Epithelial cell of prostate (primary cell): ENCODE measurements at regions not wholly inside any gene's neighbourhood (a gene's known extent, or its start where the extent isn't known, plus 50 kb on each side); places are given as distances from the start of the nearest gene placed in this dataset.

Experiments
- DNase-seq: peaks from one replicate; pipeline ENCODE4 v3.0.0-alpha.2; 2011; ENCODE audit warnings: low read depth, low spot score
- H3K27ac ChIP-seq: fragments of 450-650 bp; 2 replicates; pipeline ENCODE4 v1.5.1; 2017; ENCODE audit warnings: mild to moderate bottlenecking

- no peak for DNase-seq
- H3K27ac ChIP-seq, result no peak overlapping the region
Measured at GRCh38 chr2:117726747-117727146, 87.7 kb upstream of the DDX18 start.

- H3K27ac ChIP-seq, result no peak overlapping the region
- DNase-seq, result no peak
Measured at GRCh38 chr2:117737846-117738245, 76.6 kb upstream of the DDX18 start.

- no peak for DNase-seq
- no peak overlapping the region for H3K27ac ChIP-seq
Measured at GRCh38 chr2:117738991-117739839, 75.3 kb upstream of the DDX18 start.

GRCh38 chr2:117745537-117745936 lies 69.0 kb upstream of the DDX18 start:
- DNase-seq, result no peak
- no peak overlapping the region for H3K27ac ChIP-seq

- no peak overlapping the region for H3K27ac ChIP-seq
- no peak for DNase-seq
Measured at GRCh38 chr2:117755768-117756167, 58.7 kb upstream of the DDX18 start.

GRCh38 chr2:117760916-117761315 lies 53.6 kb upstream of the DDX18 start:
- no peak for DNase-seq
- no peak overlapping the region for H3K27ac ChIP-seq

- no peak overlapping the region for H3K27ac ChIP-seq
- no peak for DNase-seq
Measured at GRCh38 chr2:117762454-117762853, 52.0 kb upstream of the DDX18 start.

GRCh38 chr2:117763804-117764203 lies 50.7 kb upstream of the DDX18 start:
- no peak overlapping the region for H3K27ac ChIP-seq

More at GRCh38 chr2:117763804-117764203, 50.7 kb upstream of the DDX18 start:
- DNase-seq, result no peak
